Mammary epithelial cell (primary cell): ENCODE measurements at regions not wholly inside any gene's neighbourhood (a gene's known extent, or its start where the extent isn't known, plus 50 kb on each side); places are given as distances from the start of the nearest gene placed in this dataset.

Experiments used
- EZH2 ChIP-seq: IDR thresholded peaks from 2 replicates; pipeline ENCODE4 v1.6.1; 2012; ENCODE audit warnings: low read length, inconsistent platforms, borderline replicate concordance
- TF ChIP-seq, protein P1 (sequence below), 2 donors: IDR thresholded peaks in 1 of 2; conservative IDR thresholded peaks in 1 of 2; 2 replicates each; pipeline ENCODE4 v1.5.1; 2011 to 2012; ENCODE audit warnings: inconsistent platforms in 2 of 2, low read length in 2 of 2, mild to moderate bottlenecking in 2 of 2, control low read depth in 1 of 2, low read depth in 1 of 2; ENCODE audit not compliant: insufficient read depth in 1 of 2; ENCODE audit errors: extremely low read depth in 1 of 2

DNA sequence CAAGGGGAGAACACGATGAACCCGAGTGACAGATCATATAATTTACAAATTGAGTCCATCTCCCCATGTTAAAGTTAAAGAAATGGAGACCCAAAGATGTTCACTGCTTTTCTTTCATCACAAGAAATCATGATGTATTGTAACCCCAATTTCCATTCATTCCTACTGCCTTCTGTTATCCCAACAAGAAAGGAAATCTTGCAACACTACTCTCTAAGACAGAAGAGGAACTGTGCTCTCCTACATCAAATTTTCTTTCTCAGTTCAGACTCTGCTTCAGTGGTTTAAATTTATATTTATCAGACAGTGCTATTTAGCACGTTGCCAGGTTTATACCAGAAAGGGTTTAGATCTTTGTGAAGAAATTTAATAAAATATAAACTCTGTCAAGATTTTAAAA is 83.8 kb upstream of the RASA1 start:
- TF ChIP-seq, protein P1, sequence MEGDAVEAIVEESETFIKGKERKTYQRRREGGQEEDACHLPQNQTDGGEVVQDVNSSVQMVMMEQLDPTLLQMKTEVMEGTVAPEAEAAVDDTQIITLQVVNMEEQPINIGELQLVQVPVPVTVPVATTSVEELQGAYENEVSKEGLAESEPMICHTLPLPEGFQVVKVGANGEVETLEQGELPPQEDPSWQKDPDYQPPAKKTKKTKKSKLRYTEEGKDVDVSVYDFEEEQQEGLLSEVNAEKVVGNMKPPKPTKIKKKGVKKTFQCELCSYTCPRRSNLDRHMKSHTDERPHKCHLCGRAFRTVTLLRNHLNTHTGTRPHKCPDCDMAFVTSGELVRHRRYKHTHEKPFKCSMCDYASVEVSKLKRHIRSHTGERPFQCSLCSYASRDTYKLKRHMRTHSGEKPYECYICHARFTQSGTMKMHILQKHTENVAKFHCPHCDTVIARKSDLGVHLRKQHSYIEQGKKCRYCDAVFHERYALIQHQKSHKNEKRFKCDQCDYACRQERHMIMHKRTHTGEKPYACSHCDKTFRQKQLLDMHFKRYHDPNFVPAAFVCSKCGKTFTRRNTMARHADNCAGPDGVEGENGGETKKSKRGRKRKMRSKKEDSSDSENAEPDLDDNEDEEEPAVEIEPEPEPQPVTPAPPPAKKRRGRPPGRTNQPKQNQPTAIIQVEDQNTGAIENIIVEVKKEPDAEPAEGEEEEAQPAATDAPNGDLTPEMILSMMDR (conservative IDR thresholded peaks at IDR 0.05 in 1 of 2, IDR thresholded peaks at IDR 0.05 in 1 of 2; ENCODE audit: extremely low read depth in 1 of 2, insufficient read depth in 1 of 2, low read depth in 1 of 2, low read length in 2 of 2) = no peak
- no peak for TF ChIP-seq EZH2
